ENCODE measurements at regions not wholly inside any gene's neighbourhood (a gene's known extent, or its start where the extent isn't known, plus 50 kb on each side); places are given as distances from the start of the nearest gene placed in this dataset.

DNA sequence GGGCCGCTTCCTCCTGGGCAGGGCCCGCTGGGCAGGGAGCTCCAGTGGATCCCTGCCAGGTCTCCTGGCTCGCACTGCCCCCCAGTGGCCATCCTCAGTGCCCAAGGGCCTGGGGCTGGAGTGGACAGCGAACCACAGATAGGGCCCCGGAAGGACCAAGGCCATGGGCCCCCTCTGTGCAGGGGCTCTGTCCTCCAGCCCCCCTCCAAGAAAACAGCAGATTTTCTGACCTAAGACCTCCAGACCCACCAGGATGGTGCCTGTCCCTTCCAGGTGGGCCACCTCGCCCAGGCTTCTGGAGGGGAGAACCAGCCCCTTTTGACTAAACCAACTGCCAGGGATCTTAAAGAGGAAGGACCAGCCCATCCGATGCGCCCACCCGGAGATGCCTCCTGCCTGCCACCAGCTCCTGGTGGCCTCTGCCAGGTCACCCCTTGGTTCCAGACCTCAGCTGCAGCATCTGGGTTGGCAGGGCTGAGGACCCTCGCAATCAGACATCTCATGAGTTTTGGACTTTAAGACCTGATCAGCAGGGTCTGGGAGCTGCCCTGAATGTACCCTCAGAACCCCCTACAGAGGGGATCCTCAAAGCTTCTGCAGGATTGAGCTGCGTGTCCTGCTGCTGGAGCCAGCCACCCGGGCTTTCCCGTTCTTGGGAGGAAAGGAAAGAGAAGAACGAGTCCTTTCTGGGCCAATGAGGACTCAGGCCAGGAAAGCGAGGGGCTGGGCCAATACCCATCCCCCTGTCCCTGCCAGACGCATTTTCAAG, 325.8 kb upstream of the DIO3 start:
- no peak overlapping the region for H3K27ac Mint-ChIP-seq
- no peak overlapping the region for H3K4me3 Mint-ChIP-seq
- DNase-seq (ENCODE audit: low spot score in 2 of 2) (peak in 1 of 2 donors; percentile 65), ATAC-seq (peak; percentile 32)
- no peaks in the 10 kb centered on the region for H3K9me3 Mint-ChIP-seq
- no peaks in the 10 kb centered on the region for H3K36me3 Mint-ChIP-seq
- no peaks in the 10 kb centered on the region for H3K4me1 Mint-ChIP-seq

DNA sequence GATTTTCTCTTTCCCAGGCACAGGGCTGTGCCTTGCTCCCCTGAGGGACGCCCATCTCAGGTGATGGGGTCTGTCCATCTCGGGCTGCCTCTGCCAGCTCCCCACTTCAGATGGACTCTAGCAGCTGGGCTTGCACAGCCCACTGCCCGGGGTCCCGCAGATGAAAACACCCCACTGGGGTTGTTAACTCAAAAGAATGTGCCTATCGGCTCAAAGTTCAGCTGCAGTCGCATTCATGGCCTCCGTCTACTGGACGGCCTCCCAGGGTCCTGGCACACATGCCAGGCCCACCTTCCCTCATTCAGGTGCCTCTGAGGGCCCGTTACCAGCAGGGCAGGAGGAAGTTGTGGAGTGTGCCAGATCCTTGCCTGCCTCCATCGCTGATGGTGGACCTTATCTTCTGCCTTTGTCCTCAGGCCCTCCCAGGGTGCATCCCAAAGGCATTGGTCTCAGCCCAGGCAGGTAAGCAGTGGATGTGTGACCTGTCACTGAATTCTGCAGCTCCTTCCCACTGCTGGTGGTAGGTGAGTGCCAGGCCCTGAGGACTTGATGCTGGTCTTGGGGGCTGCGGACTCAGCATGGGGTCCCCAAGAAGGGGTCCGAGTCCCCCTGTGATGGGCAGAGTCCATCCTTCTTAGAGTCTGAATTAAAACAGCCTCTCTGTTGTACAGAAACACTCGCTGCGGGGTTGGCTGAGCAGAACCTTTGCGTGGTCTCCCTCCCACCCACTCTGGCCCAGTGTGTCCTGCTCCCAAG, 324.6 kb upstream of the DIO3 start:
- no peak for ATAC-seq
- H3K4me3 Mint-ChIP-seq: no peak overlapping the region
- DNase-seq (ENCODE audit: low spot score in 2 of 2): no peak
- no peaks in the 10 kb centered on the region for H3K36me3 Mint-ChIP-seq
- H3K4me1 Mint-ChIP-seq: no peaks in the 10 kb centered on the region
- H3K27ac Mint-ChIP-seq: no peak overlapping the region
- H3K9me3 Mint-ChIP-seq: peaks cover 4% of the 10 kb centered on the region

DNA sequence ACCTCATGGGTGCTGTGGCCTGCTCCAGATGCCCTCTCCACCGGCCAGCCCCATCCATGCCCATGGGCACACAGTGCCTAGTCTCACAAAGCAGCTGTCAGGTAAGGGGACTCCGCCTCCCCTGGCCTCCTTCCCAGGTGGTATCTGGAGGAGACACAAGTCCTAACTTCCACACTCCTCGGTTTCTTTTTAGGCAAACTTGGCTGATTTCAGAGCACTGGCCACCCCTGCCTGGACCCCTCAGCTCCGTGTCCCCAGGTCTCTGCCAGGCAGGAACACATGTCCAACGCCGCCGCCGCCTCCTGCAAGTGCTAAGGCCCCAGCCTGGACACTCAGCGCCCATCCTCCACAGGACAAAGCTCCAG, 324.1 kb upstream of the DIO3 start:
- ATAC-seq: no peak
- no peaks in the 10 kb centered on the region for H3K36me3 Mint-ChIP-seq

DNA sequence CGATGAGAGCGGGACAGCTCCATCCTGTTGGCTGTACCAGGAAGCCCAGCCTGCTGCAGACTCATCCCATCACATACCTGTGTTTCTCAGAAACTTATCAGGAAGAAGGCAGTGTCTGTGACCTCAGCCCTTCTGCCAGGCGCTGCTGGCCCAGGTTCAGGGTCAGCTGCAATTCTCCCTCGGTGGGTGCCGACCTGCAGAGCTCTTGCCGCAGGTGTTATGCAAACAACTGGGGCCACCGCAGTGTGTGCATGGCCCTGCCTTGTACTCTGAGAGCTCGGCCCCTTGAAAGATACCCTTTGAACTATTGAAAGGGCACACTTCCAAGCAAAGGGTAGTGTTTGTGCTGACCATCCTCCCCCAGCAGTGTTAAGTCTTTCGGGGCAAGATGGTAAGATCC, 322.2 kb upstream of the DIO3 start:
- no peaks in the 10 kb centered on the region for H3K36me3 Mint-ChIP-seq
- no peak for DNase-seq (ENCODE audit: low spot score in 2 of 2)
- H3K9me3 Mint-ChIP-seq: peaks cover 4% of the 10 kb centered on the region
- no peak for ATAC-seq
- H3K4me3 Mint-ChIP-seq: no peak overlapping the region
- no peaks in the 10 kb centered on the region for H3K4me1 Mint-ChIP-seq
- H3K27ac Mint-ChIP-seq: no peak overlapping the region

More for the DNA sequence above, 324.1 kb upstream of the DIO3 start:
- Mint-ChIP-seq H3K4me3 (no peak overlapping the region), H3K9me3 (peaks cover 4% of the 10 kb centered on the region), H3K4me1 (no peaks in the 10 kb centered on the region), H3K27ac (no peak overlapping the region)
- no peak for DNase-seq (ENCODE audit: low spot score in 2 of 2)

DNA sequence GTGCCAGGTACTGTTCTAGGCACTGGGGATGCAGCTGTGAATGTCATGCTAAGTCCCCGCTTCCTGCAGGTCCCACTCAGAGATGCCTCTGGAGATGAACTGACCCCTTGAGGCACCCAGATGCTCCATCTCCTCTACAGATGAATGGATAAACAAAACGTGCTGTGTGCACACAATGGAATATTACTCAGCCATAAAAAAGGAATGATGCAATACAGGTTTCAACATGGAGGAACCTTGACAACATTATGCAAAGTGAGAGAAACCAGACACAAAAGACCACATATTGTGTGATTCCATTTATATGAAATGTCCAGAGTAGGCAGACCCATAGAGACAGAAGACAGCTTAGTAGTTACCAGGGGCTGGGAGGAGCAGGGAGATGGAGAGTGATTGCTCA, 320.1 kb upstream of the DIO3 start:
- DNase-seq (ENCODE audit: low spot score in 2 of 2): no peak
- peaks cover 4% of the 10 kb centered on the region for H3K9me3 Mint-ChIP-seq
- no peaks in the 10 kb centered on the region for H3K4me1 Mint-ChIP-seq
- no peaks in the 10 kb centered on the region for H3K36me3 Mint-ChIP-seq
- no peak overlapping the region for H3K4me3 Mint-ChIP-seq
- ATAC-seq: no peak
- H3K27ac Mint-ChIP-seq: no peak overlapping the region

DNA sequence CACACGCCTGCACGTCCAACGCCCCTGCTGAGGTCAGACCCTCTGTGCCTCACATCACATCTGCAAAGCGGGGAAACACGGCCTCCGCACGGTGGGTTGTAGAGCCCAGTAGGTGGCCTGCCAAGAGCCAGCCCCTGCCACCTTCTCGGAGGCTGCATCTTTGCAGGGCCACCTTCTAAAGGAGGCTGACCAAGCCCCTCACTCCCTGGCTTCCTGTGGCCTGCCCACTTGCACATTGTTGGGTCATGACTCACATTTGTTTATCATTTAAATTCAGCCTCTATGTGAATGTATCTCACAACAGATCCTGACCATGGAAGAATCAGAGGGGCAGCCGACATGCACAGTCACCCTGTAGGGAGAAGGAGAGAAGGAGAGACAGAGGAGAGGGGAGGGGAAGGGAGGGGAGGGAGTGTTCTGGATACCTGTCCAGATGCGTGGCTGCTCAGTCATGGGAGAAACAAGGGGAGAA, 319.5 kb upstream of the DIO3 start:
- H3K9me3 Mint-ChIP-seq: peaks cover 4% of the 10 kb centered on the region
- DNase-seq (ENCODE audit: low spot score in 2 of 2) (no peak), ATAC-seq (no peak)
- H3K4me3 Mint-ChIP-seq: no peak overlapping the region
- H3K4me1 Mint-ChIP-seq: no peaks in the 10 kb centered on the region
- no peak overlapping the region for H3K27ac Mint-ChIP-seq
- no peaks in the 10 kb centered on the region for H3K36me3 Mint-ChIP-seq

DNA sequence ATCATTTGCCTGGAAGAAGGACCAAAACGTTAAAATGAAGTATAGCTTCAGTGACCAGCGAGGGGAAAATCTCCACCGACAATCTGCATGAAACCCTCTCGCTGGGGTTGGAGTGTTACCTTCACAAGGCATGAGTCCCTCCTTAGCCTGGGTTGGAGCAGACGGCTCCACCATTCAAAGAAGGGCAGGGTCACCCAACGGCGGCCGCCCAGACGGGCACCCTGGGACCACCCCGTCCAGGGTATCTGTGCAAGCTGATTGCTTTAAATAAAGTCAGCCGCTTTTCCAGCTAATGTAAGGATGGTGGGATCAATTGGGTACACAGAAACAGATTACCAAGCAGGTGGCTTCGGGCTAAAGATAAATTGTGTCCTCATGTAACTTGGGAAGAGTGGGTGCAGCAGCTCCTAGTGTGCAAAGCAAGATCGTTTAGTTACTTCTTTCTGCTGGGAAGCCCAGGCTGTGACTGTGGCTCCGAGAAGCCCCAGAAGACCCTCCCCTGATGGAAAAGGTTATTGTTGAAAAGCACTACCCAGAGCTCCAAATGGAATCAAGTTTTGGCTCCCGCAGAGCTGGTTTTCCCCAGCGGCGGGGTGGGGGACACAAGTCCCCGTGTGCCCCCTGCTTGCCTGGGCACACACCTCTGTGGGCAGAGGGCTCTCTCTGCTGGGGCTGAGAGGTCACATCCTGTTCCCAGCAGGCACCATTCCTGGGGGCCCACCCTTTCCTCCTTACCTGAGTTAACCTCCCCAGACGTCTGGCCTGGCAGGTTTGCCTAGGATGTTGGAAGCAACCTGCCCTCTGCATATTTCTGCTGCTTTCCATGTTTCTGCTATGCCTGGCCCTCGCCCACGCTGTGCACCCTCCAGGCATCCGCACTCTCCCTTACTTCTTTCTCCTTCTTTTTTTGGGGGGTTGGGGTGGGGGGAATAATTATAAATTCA, 318.6 kb upstream of the DIO3 start:
- H3K36me3 Mint-ChIP-seq: no peaks in the 10 kb centered on the region
- DNase-seq (ENCODE audit: low spot score in 2 of 2): no peak
- peaks cover 4% of the 10 kb centered on the region for H3K9me3 Mint-ChIP-seq
- H3K4me1 Mint-ChIP-seq: no peaks in the 10 kb centered on the region
- ATAC-seq: no peak
- no peak overlapping the region for H3K4me3 Mint-ChIP-seq
- H3K27ac Mint-ChIP-seq: no peak overlapping the region

DNA sequence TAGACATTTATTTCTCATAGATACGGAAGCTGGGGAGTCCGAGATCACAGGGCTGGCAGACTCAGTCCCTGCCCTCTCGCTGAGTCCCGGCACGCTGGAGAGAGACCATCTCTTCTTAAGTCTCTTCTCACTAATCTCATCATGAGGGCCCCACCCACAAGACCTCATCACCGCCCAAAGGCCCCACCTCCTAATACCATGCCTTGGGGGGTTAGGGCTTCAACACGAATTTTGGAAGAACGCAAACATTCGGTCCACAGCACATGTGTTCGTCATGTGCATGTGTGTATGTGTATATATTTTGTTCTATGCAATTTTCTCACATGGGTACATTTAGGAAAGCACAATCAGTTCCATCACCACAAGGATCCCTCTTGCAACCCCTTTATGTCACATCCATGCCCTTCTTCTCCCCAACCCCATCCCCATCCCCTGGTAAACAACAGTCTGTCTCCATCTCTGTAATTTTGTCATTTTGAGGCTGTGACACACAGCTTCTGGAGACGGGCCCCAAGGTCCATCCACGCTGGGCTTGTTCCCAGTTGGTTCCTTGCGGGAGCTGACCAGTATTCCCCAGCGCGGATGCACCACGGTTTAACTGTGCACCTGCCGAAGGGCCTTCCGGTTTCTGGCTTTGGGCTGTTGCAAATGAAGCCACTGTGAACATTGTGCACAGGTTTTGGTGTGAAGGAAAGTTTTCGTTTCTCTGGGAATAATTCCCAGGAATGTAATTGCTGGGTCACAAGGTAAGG, 317.5 kb upstream of the DIO3 start:
- DNase-seq (ENCODE audit: low spot score in 2 of 2) (no peak), ATAC-seq (no peak)
- no peak overlapping the region for H3K27ac Mint-ChIP-seq
- peaks cover 4% of the 10 kb centered on the region for H3K9me3 Mint-ChIP-seq
- no peak overlapping the region for H3K4me3 Mint-ChIP-seq
- no peaks in the 10 kb centered on the region for H3K4me1 Mint-ChIP-seq
- no peaks in the 10 kb centered on the region for H3K36me3 Mint-ChIP-seq

DNA sequence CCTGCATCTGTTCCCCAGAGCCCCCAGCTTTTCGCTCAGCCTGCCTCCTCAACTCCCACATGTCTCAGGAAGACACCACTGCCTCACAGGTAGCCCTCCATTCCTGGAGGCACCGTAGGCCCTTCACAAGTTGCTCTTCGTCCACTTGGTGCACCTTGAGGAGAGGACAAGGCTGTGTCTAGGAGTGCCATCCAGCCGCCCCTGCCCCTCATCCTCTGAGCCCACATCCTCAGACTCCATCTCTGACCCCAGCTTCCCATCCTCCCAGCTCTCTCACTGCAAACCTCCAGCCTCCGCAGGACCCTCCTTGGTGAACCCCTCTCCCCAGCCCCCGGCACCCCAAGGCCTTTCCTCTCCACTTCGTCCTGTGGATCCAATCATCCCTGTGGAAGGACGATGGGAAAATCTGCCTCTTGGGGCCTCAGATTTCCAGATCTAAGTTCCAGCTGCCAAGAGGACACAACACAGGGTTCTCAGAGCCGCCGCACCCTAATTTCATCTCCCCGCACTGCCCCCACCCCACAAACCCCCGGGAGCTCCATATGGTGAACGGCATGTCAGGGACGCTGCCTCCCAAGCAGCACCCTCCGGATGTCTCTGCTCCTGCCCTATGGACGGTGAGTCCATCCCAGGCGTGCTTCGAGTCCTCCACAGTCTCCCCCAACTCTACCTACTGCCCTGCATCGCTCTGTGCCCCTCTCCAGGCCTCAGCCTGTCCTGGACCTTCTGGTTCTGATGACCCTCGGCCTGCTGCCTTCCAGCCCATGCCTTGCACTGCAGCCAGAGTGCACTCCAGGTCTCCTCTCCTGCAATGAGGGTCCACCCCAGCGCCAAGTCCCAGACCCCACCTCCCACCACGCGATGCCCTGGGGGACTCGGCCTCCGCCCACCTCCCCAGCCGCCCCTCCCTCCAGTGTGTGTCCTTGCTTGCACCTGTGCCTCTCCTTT, 314.1 kb upstream of the DIO3 start:
- Mint-ChIP-seq H3K36me3 (no peaks in the 10 kb centered on the region), H3K27ac (no peak overlapping the region)
- no peak for ATAC-seq

DNA sequence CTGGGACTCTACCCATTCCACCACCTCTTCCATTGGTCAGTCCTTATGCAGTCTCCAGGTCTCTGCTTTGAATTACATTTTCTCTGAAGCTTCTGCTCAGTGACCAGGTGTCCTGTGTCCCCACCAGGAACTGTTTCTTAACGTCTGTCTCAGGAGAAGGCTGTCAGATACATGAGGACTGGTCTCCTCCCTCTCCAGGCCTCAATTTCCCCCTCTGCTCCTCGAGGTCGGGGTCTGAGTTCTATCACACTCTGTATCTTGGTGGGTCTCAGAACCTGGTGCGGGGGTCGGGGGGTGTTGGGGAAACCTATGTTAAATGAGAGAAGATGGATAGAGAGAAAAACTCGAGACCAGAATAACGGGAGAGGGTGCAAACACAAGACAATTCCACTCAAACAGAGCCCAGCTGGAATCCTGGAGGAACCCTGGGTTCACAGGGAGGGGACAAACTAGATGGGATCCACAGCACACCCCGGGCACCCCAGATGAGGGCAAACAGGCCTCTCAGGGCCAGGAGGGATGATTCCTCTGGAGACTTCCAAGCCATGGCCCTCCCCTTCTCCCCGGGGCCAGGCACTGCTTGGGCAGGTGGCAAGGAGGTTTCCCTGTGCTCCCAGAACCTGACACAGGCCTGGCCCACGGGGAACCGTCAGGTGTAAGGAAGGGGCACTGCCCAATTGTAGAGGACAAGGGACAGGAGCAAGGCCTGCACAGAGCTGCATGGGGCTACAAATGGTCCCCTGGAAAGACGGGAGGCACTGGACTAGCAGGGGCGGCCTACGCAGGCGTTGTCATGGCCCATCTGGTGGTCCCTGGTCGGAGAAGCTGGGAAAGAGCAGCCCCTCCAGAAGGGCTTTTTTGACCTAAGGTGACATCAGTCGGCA, 313.2 kb upstream of the DIO3 start:
- H3K4me1 Mint-ChIP-seq: peaks cover 5% of the 10 kb centered on the region
- no peaks in the 10 kb centered on the region for H3K9me3 Mint-ChIP-seq
- no peaks in the 10 kb centered on the region for H3K36me3 Mint-ChIP-seq
- H3K4me3 Mint-ChIP-seq: no peak overlapping the region
- ATAC-seq: no peak
- DNase-seq (ENCODE audit: low spot score in 2 of 2): peak in 1 of 2 donors; percentile 29
- no peak overlapping the region for H3K27ac Mint-ChIP-seq

More for the DNA sequence above, 314.1 kb upstream of the DIO3 start:
- H3K4me3 Mint-ChIP-seq: no peak overlapping the region
- H3K4me1 Mint-ChIP-seq: peaks cover 5% of the 10 kb centered on the region
- peak in 1 of 2 donors; percentile 22 for DNase-seq (ENCODE audit: low spot score in 2 of 2)
- H3K9me3 Mint-ChIP-seq: no peaks in the 10 kb centered on the region

DNA sequence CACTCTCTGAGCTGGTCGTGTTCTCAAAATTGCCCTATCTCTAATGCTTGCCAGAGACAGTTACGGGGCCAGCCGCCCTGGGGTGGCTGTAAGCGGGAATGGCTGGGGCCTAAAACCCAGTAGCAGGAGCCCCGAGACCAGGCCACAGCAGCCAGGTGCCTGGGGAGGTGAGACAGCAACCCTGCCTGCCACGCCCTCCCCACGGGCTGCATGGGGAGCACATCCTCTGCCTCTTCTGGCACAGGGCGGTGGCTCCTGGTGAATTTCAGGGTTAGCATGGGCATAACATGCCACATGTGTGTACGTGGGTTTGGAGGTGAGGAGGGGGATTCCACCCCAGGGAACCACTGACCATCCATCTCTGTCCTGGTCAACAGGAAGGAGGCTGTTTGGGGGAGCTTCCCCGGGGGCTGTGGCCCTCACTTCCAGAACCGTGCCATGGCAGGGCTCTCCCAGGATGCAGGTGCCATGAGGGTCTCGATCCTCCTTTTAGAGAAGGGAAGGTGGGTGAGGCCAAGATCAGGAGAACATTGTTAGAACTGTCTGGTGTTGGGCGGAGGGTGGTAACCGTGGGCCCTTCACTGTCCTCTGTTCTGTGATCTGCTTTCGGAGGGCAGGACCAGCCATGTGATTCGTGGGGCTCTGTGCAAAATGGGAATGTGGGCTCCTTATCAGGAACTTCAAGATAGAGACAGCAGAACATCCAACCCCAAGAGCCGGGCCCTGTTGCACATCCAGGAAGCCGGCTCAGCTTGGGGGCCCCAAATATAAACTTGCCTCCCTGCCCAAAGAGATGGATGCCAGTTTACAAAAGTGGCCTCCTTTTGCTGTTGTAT, 312.2 kb upstream of the DIO3 start:
- no peak overlapping the region for H3K27ac Mint-ChIP-seq
- DNase-seq (ENCODE audit: low spot score in 2 of 2) (peak in 1 of 2 donors; percentile 35), ATAC-seq (no peak)
- peaks cover 5% of the 10 kb centered on the region for H3K4me1 Mint-ChIP-seq
- H3K9me3 Mint-ChIP-seq: no peaks in the 10 kb centered on the region
- no peak overlapping the region for H3K4me3 Mint-ChIP-seq
- H3K36me3 Mint-ChIP-seq: no peaks in the 10 kb centered on the region

DNA sequence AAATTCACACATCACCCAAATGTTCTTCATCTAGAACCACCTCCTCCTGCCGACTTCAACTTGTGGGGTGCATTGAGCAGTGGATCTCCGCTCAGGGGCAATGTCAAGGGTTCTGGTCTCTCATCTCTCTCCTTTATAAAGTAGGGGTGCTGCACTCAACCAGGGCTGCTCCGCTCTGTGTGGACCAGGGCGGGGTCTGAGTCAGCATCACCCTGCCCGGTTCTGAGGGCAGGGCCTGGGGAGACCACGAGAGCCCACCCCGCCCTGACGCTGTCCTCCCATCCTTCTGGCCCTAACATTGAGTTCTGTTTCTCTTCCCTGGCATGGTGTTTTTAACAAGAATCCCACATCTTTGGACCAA, 311.6 kb upstream of the DIO3 start:
- DNase-seq (ENCODE audit: low spot score in 2 of 2): peak in 1 of 2 donors; percentile 8
- ATAC-seq: no peak
- no peak overlapping the region for H3K27ac Mint-ChIP-seq

More for the DNA sequence above, 311.6 kb upstream of the DIO3 start:
- no peaks in the 10 kb centered on the region for H3K9me3 Mint-ChIP-seq
- H3K4me1 Mint-ChIP-seq: peaks cover 5% of the 10 kb centered on the region
- H3K4me3 Mint-ChIP-seq: no peak overlapping the region
- no peaks in the 10 kb centered on the region for H3K36me3 Mint-ChIP-seq

All from stimulated activated effector memory CD8-positive, alpha-beta T cell treated with anti-CD3 and anti-CD28 coated beads, Interleukin-12 subunit alpha, Interleukin-12 subunit beta, amount 100 ng/mL, for 72 hours (primary cell).